Activated T-helper 1 cell treated with anti-CD3 and anti-CD28 coated beads, Interleukin-12 subunit alpha, Interleukin-12 subunit beta, Interleukin-2, Interleukin-4 antibody, amounts not matched to agents 30 ng/mL and 10 ng/mL and 1 ng/mL, durations not matched to agents 14 hours and 24 hours and 36 hours (primary cell): ENCODE measurements at regions not wholly inside any gene's neighbourhood (a gene's known extent, or its start where the extent isn't known, plus 50 kb on each side); places are given as distances from the start of the nearest gene placed in this dataset.

ENCODE experiments used
- DNase-seq: peaks from one replicate; pipeline ENCODE4 v3.0.0; 2021; ENCODE audit warnings: low spot score
- H3K27ac Mint-ChIP-seq: one replicate; pipeline ENCODE4 v1.8.0; 2021; ENCODE audit warnings: mild to moderate bottlenecking, mixed read lengths
- H3K27me3 Mint-ChIP-seq: one replicate; pipeline ENCODE4 v1.8.0; 2022; ENCODE audit warnings: mild to moderate bottlenecking, moderate library complexity, mixed read lengths; ENCODE audit not compliant: insufficient read depth
- H3K36me3 Mint-ChIP-seq: one replicate; pipeline ENCODE4 v1.8.0; 2021; ENCODE audit warnings: low read depth, mixed read lengths
- H3K4me1 Mint-ChIP-seq: one replicate; pipeline ENCODE4 v1.8.0; 2021; ENCODE audit warnings: low read depth, mixed read lengths
- H3K4me3 Mint-ChIP-seq: one replicate; pipeline ENCODE4 v1.8.0; 2021; ENCODE audit warnings: mild to moderate bottlenecking, moderate library complexity, mixed read lengths
- H3K9me3 Mint-ChIP-seq: one replicate; pipeline ENCODE4 v1.8.0; 2021; ENCODE audit warnings: mixed read lengths
- intact Hi-C: fragments of 100-400 bp; cut with micrococcal nuclease; formaldehyde crosslinking; loops from one replicate; pipeline ENCODE4 v1.15.1; 2024

- intact Hi-C loops: no loop called here
- Mint-ChIP-seq H3K4me1 (no peaks in the 10 kb centered on the region), H3K27me3 (peaks cover 17% of the 10 kb centered on the region), H3K27ac (no peak overlapping the region), H3K9me3 (peaks cover 8% of the 10 kb centered on the region), H3K4me3 (no peak overlapping the region), H3K36me3 (no peaks in the 10 kb centered on the region)
- no peak for DNase-seq
Observed at GRCh38 chr21:38920631-38921398, 115.1 kb downstream of the ETS2 start.

- Mint-ChIP-seq H3K9me3 (peaks cover 8% of the 10 kb centered on the region), H3K27ac (no peak overlapping the region), H3K4me3 (no peak overlapping the region), H3K4me1 (no peaks in the 10 kb centered on the region), H3K36me3 (no peaks in the 10 kb centered on the region), H3K27me3 (peaks cover 17% of the 10 kb centered on the region)
- intact Hi-C loops: loop anchor here (5.0 kb wide), 1 partner anchor 219 kb away; no protein-coding TSS in a partner anchor
- DNase-seq: no peak
Observed at GRCh38 chr21:38918607-38919346, 113.0 kb downstream of the ETS2 start.

- no peaks in the 10 kb centered on the region for H3K4me1 Mint-ChIP-seq
- no peaks in the 10 kb centered on the region for H3K9me3 Mint-ChIP-seq
- intact Hi-C loops: loop anchor here (5.0 kb wide), 1 partner anchor 220 kb away; no protein-coding TSS in a partner anchor
- DNase-seq: no peak
- no peak overlapping the region for H3K4me3 Mint-ChIP-seq
- no peak overlapping the region for H3K27ac Mint-ChIP-seq
- no peaks in the 10 kb centered on the region for H3K36me3 Mint-ChIP-seq
- peaks cover 14% of the 10 kb centered on the region for H3K27me3 Mint-ChIP-seq
Observed at GRCh38 chr21:38917043-38917774, 111.5 kb downstream of the ETS2 start.

- Mint-ChIP-seq H3K36me3 (no peaks in the 10 kb centered on the region), H3K27me3 (peaks cover 11% of the 10 kb centered on the region), H3K4me1 (no peaks in the 10 kb centered on the region), H3K27ac (no peak overlapping the region), H3K9me3 (no peaks in the 10 kb centered on the region), H3K4me3 (no peak overlapping the region)
- DNase-seq: no peak
- intact Hi-C loops: loop anchor here (5.0 kb wide), 1 partner anchor 221 kb away; no protein-coding TSS in a partner anchor
Observed at GRCh38 chr21:38916214-38916964, 110.7 kb downstream of the ETS2 start.

- intact Hi-C loops: loop anchor here (2.0 to 5.0 kb wide), 2 partner anchors 69 to 222 kb away; no protein-coding TSS in a partner anchor
- Mint-ChIP-seq H3K27ac (no peak overlapping the region), H3K27me3 (peaks cover 10% of the 10 kb centered on the region), H3K4me1 (no peaks in the 10 kb centered on the region), H3K36me3 (no peaks in the 10 kb centered on the region), H3K9me3 (no peaks in the 10 kb centered on the region), H3K4me3 (no peak overlapping the region)
- no peak for DNase-seq
Observed at GRCh38 chr21:38915546-38915945, 109.8 kb downstream of the ETS2 start.

GRCh38 chr21:38914528-38915293 is 109.0 kb downstream of the ETS2 start:
- no peak for DNase-seq
- Mint-ChIP-seq H3K27me3 (peaks cover 6% of the 10 kb centered on the region), H3K27ac (no peak overlapping the region), H3K36me3 (no peaks in the 10 kb centered on the region), H3K4me1 (no peaks in the 10 kb centered on the region), H3K9me3 (no peaks in the 10 kb centered on the region), H3K4me3 (no peak overlapping the region)
- intact Hi-C loops: loop anchor here (2.0 to 5.0 kb wide), 3 partner anchors 70 to 223 kb away; partner anchors contain the start of gene ETS2

GRCh38 chr21:38913893-38914527 is 108.3 kb downstream of the ETS2 start:
- Mint-ChIP-seq H3K36me3 (no peaks in the 10 kb centered on the region), H3K4me3 (no peak overlapping the region), H3K4me1 (no peaks in the 10 kb centered on the region), H3K27ac (no peak overlapping the region), H3K9me3 (no peaks in the 10 kb centered on the region), H3K27me3 (peaks cover 4% of the 10 kb centered on the region)
- DNase-seq: no peak
- intact Hi-C loops: loop anchor here (2.0 to 5.0 kb wide), 2 partner anchors 71 to 107 kb away; partner anchors contain the start of gene ETS2

GRCh38 chr21:38913120-38913892 is 107.6 kb downstream of the ETS2 start:
- Mint-ChIP-seq H3K27me3 (peaks cover 4% of the 10 kb centered on the region), H3K4me1 (no peaks in the 10 kb centered on the region), H3K27ac (no peak overlapping the region), H3K4me3 (no peak overlapping the region), H3K9me3 (no peaks in the 10 kb centered on the region), H3K36me3 (no peaks in the 10 kb centered on the region)
- intact Hi-C loops: loop anchor here (5.0 kb wide), 1 partner anchor 106 kb away; the partner anchor contains the start of gene ETS2
- no peak for DNase-seq

GRCh38 chr21:38912789-38913119 is 107.0 kb downstream of the ETS2 start:
- Mint-ChIP-seq H3K4me1 (no peaks in the 10 kb centered on the region), H3K9me3 (no peaks in the 10 kb centered on the region), H3K27ac (no peak overlapping the region), H3K36me3 (no peaks in the 10 kb centered on the region), H3K27me3 (peaks cover 4% of the 10 kb centered on the region), H3K4me3 (no peak overlapping the region)
- no peak for DNase-seq
- intact Hi-C loops: loop anchor here (5.0 kb wide), 1 partner anchor 105 kb away; the partner anchor contains the start of gene ETS2

- Mint-ChIP-seq H3K27me3 (peaks cover 2% of the 10 kb centered on the region), H3K4me1 (no peaks in the 10 kb centered on the region), H3K27ac (no peak overlapping the region), H3K4me3 (no peak overlapping the region), H3K9me3 (no peaks in the 10 kb centered on the region), H3K36me3 (no peaks in the 10 kb centered on the region)
- DNase-seq: no peak
- intact Hi-C loops: loop anchor here (5.0 kb wide), 1 partner anchor 105 kb away; the partner anchor contains the start of gene ETS2
Observed at GRCh38 chr21:38912102-38912629, 106.4 kb downstream of the ETS2 start.
